ENCODE measurements at regions not wholly inside any gene's neighbourhood (a gene's known extent, or its start where the extent isn't known, plus 50 kb on each side); places are given as distances from the start of the nearest gene placed in this dataset.

- H3K27ac ChIP-seq (ENCODE audit: low read depth in 2 of 2, low read length in 1 of 2) = peak overlapping the region; percentile 48 to 87
- 54 to 73% methylated on average over 4 of the region's 4 CpGs for whole genome bisulfite sequencing, 2 donors
Measured at GRCh38 chr1:87398641-87399040, 70.0 kb downstream of the LMO4 start.

GRCh38 chr1:87399264-87399663, 70.6 kb downstream of the LMO4 start:
- H3K36me3 ChIP-seq (ENCODE audit: control insufficient read depth in 2 of 2, insufficient read depth in 2 of 2, low read length in 1 of 2) = no peaks in the 10 kb centered on the region
- whole genome bisulfite sequencing, 2 donors = 50 to 57% methylated on average over 2 of the region's 2 CpGs
- H3K27ac ChIP-seq (ENCODE audit: low read depth in 2 of 2, low read length in 1 of 2) = peak overlapping the region; percentile 48 to 87
- no peak overlapping the region for H3K4me3 ChIP-seq (ENCODE audit: low read depth in 1 of 2, low read length in 2 of 2)
- H3K9me3 ChIP-seq (ENCODE audit: control insufficient read depth in 2 of 2, insufficient read depth in 1 of 2, low read depth in 1 of 2, low read length in 1 of 2) = no peaks in the 10 kb centered on the region
- peaks cover 0 to 3% of the 10 kb centered on the region in 2 donors for H3K4me1 ChIP-seq (ENCODE audit: control insufficient read depth in 2 of 2, insufficient read depth in 2 of 2, low read length in 1 of 2)
- H3K27me3 ChIP-seq (ENCODE audit: control insufficient read depth in 1 of 2, insufficient read depth in 2 of 2, low read length in 2 of 2) = no peaks in the 10 kb centered on the region

More at GRCh38 chr1:87398641-87399040, 70.0 kb downstream of the LMO4 start:
- H3K4me3 ChIP-seq (ENCODE audit: low read depth in 1 of 2, low read length in 2 of 2) = no peak overlapping the region
- H3K27me3 ChIP-seq (ENCODE audit: control insufficient read depth in 1 of 2, insufficient read depth in 2 of 2, low read length in 2 of 2) = no peaks in the 10 kb centered on the region
- peaks cover 0 to 3% of the 10 kb centered on the region in 2 donors for H3K4me1 ChIP-seq (ENCODE audit: control insufficient read depth in 2 of 2, insufficient read depth in 2 of 2, low read length in 1 of 2)
- H3K9me3 ChIP-seq (ENCODE audit: control insufficient read depth in 2 of 2, insufficient read depth in 1 of 2, low read depth in 1 of 2, low read length in 1 of 2) = no peaks in the 10 kb centered on the region
- no peaks in the 10 kb centered on the region for H3K36me3 ChIP-seq (ENCODE audit: control insufficient read depth in 2 of 2, insufficient read depth in 2 of 2, low read length in 1 of 2)

GRCh38 chr1:87399701-87400100, 71.0 kb downstream of the LMO4 start:
- 35 to 48% methylated on average over 4 of the region's 4 CpGs for WGBS, 2 donors
- H3K36me3 ChIP-seq (ENCODE audit: control insufficient read depth in 2 of 2, insufficient read depth in 2 of 2, low read length in 1 of 2) = no peaks in the 10 kb centered on the region
- H3K4me3 ChIP-seq (ENCODE audit: low read depth in 1 of 2, low read length in 2 of 2) = no peak overlapping the region
- H3K27ac ChIP-seq (ENCODE audit: low read depth in 2 of 2, low read length in 1 of 2) = peak overlapping the region in 1 of 2 donors; percentile 7
- no peaks in the 10 kb centered on the region for H3K27me3 ChIP-seq (ENCODE audit: control insufficient read depth in 1 of 2, insufficient read depth in 2 of 2, low read length in 2 of 2)
- H3K4me1 ChIP-seq (ENCODE audit: control insufficient read depth in 2 of 2, insufficient read depth in 2 of 2, low read length in 1 of 2) = peaks cover 0 to 3% of the 10 kb centered on the region in 2 donors
- no peaks in the 10 kb centered on the region for H3K9me3 ChIP-seq (ENCODE audit: control insufficient read depth in 2 of 2, insufficient read depth in 1 of 2, low read depth in 1 of 2, low read length in 1 of 2)

- H3K27me3 ChIP-seq (ENCODE audit: control insufficient read depth in 1 of 2, insufficient read depth in 2 of 2, low read length in 2 of 2) = no peaks in the 10 kb centered on the region
- no peaks in the 10 kb centered on the region for H3K36me3 ChIP-seq (ENCODE audit: control insufficient read depth in 2 of 2, insufficient read depth in 2 of 2, low read length in 1 of 2)
- no peak overlapping the region for H3K4me3 ChIP-seq (ENCODE audit: low read depth in 1 of 2, low read length in 2 of 2)
- no peak overlapping the region for H3K27ac ChIP-seq (ENCODE audit: low read depth in 2 of 2, low read length in 1 of 2)
- WGBS, 2 donors = 96 to 98% methylated on average over 1 of the region's 1 CpG
- H3K4me1 ChIP-seq (ENCODE audit: control insufficient read depth in 2 of 2, insufficient read depth in 2 of 2, low read length in 1 of 2) = peaks cover 0 to 3% of the 10 kb centered on the region in 2 donors
- H3K9me3 ChIP-seq (ENCODE audit: control insufficient read depth in 2 of 2, insufficient read depth in 1 of 2, low read depth in 1 of 2, low read length in 1 of 2) = no peaks in the 10 kb centered on the region
Measured at GRCh38 chr1:87400813-87401212, 72.1 kb downstream of the LMO4 start.

- Histone ChIP-seq H3K9me3 (ENCODE audit: control insufficient read depth in 2 of 2, insufficient read depth in 1 of 2, low read depth in 1 of 2, low read length in 1 of 2) (no peaks in the 10 kb centered on the region), H3K36me3 (ENCODE audit: control insufficient read depth in 2 of 2, insufficient read depth in 2 of 2, low read length in 1 of 2) (no peaks in the 10 kb centered on the region), H3K27ac (ENCODE audit: low read depth in 2 of 2, low read length in 1 of 2) (no peak overlapping the region), H3K4me3 (ENCODE audit: low read depth in 1 of 2, low read length in 2 of 2) (no peak overlapping the region), H3K27me3 (ENCODE audit: control insufficient read depth in 1 of 2, insufficient read depth in 2 of 2, low read length in 2 of 2) (no peaks in the 10 kb centered on the region), H3K4me1 (ENCODE audit: control insufficient read depth in 2 of 2, insufficient read depth in 2 of 2, low read length in 1 of 2) (peaks cover 0 to 3% of the 10 kb centered on the region in 2 donors)
- WGBS, 2 donors = 78 to 80% methylated on average over 6 of the region's 6 CpGs
Measured at GRCh38 chr1:87402241-87403002, 73.7 kb downstream of the LMO4 start.

GRCh38 chr1:87403061-87403820, 74.6 kb downstream of the LMO4 start:
- Histone ChIP-seq H3K36me3 (ENCODE audit: control insufficient read depth in 2 of 2, insufficient read depth in 2 of 2, low read length in 1 of 2) (no peaks in the 10 kb centered on the region), H3K27ac (ENCODE audit: low read depth in 2 of 2, low read length in 1 of 2) (no peak overlapping the region), H3K9me3 (ENCODE audit: control insufficient read depth in 2 of 2, insufficient read depth in 1 of 2, low read depth in 1 of 2, low read length in 1 of 2) (no peaks in the 10 kb centered on the region), H3K4me3 (ENCODE audit: low read depth in 1 of 2, low read length in 2 of 2) (no peak overlapping the region), H3K4me1 (ENCODE audit: control insufficient read depth in 2 of 2, insufficient read depth in 2 of 2, low read length in 1 of 2) (peaks cover 0 to 3% of the 10 kb centered on the region in 2 donors), H3K27me3 (ENCODE audit: control insufficient read depth in 1 of 2, insufficient read depth in 2 of 2, low read length in 2 of 2) (no peaks in the 10 kb centered on the region)
- 85% methylated on average over 7 of the region's 7 CpGs for WGBS, 2 donors

GRCh38 chr1:87404296-87404695, 75.6 kb downstream of the LMO4 start:
- H3K27me3 ChIP-seq (ENCODE audit: control insufficient read depth in 1 of 2, insufficient read depth in 2 of 2, low read length in 2 of 2) = no peaks in the 10 kb centered on the region
- no peak overlapping the region for H3K27ac ChIP-seq (ENCODE audit: low read depth in 2 of 2, low read length in 1 of 2)
- 68 to 73% methylated on average over 3 of the region's 3 CpGs for WGBS, 2 donors
- H3K4me1 ChIP-seq (ENCODE audit: control insufficient read depth in 2 of 2, insufficient read depth in 2 of 2, low read length in 1 of 2) = no peaks in the 10 kb centered on the region
- no peaks in the 10 kb centered on the region for H3K36me3 ChIP-seq (ENCODE audit: control insufficient read depth in 2 of 2, insufficient read depth in 2 of 2, low read length in 1 of 2)
- H3K4me3 ChIP-seq (ENCODE audit: low read depth in 1 of 2, low read length in 2 of 2) = no peak overlapping the region
- no peaks in the 10 kb centered on the region for H3K9me3 ChIP-seq (ENCODE audit: control insufficient read depth in 2 of 2, insufficient read depth in 1 of 2, low read depth in 1 of 2, low read length in 1 of 2)

GRCh38 chr1:87408665-87409248, 80.1 kb downstream of the LMO4 start:
- Histone ChIP-seq H3K9me3 (ENCODE audit: control insufficient read depth in 2 of 2, insufficient read depth in 1 of 2, low read depth in 1 of 2, low read length in 1 of 2) (no peaks in the 10 kb centered on the region), H3K27me3 (ENCODE audit: control insufficient read depth in 1 of 2, insufficient read depth in 2 of 2, low read length in 2 of 2) (no peaks in the 10 kb centered on the region), H3K4me3 (ENCODE audit: low read depth in 1 of 2, low read length in 2 of 2) (no peak overlapping the region), H3K36me3 (ENCODE audit: control insufficient read depth in 2 of 2, insufficient read depth in 2 of 2, low read length in 1 of 2) (no peaks in the 10 kb centered on the region), H3K4me1 (ENCODE audit: control insufficient read depth in 2 of 2, insufficient read depth in 2 of 2, low read length in 1 of 2) (no peaks in the 10 kb centered on the region), H3K27ac (ENCODE audit: low read depth in 2 of 2, low read length in 1 of 2) (no peak overlapping the region)
- 79 to 88% methylated on average over 2 of the region's 2 CpGs for WGBS, 2 donors

GRCh38 chr1:87410776-87411480, 82.2 kb downstream of the LMO4 start:
- Histone ChIP-seq H3K36me3 (ENCODE audit: control insufficient read depth in 2 of 2, insufficient read depth in 2 of 2, low read length in 1 of 2) (no peaks in the 10 kb centered on the region), H3K27me3 (ENCODE audit: control insufficient read depth in 1 of 2, insufficient read depth in 2 of 2, low read length in 2 of 2) (no peaks in the 10 kb centered on the region), H3K4me3 (ENCODE audit: low read depth in 1 of 2, low read length in 2 of 2) (no peak overlapping the region), H3K27ac (ENCODE audit: low read depth in 2 of 2, low read length in 1 of 2) (no peak overlapping the region), H3K9me3 (ENCODE audit: control insufficient read depth in 2 of 2, insufficient read depth in 1 of 2, low read depth in 1 of 2, low read length in 1 of 2) (no peaks in the 10 kb centered on the region), H3K4me1 (ENCODE audit: control insufficient read depth in 2 of 2, insufficient read depth in 2 of 2, low read length in 1 of 2) (no peaks in the 10 kb centered on the region)
- 81 to 84% methylated on average over 3 of the region's 3 CpGs for WGBS, 2 donors

Measured in esophagus (tissue), 2 donors.